Posterior vena cava (tissue), 2 donors: ENCODE measurements at regions not wholly inside any gene's neighbourhood (a gene's known extent, or its start where the extent isn't known, plus 50 kb on each side); places are given as distances from the start of the nearest gene placed in this dataset.

Experiments used
- DNase-seq: peaks from one replicate; pipeline ENCODE4 v3.0.0-alpha.2; 2020; ENCODE audit warnings: low spot score
- intact Hi-C, 2 donors: fragments of 100-400 bp; cut with DNase I; formaldehyde crosslinking; loops; one replicate each; pipeline versions ENCODE4 v1.14.1 to v1.14.2; 2022 to 2023
- donor health status: DM: yes; HTN: yes; CAD: no.
- donor health status: DM: yes; HTN: yes; CAD: no.

DNA sequence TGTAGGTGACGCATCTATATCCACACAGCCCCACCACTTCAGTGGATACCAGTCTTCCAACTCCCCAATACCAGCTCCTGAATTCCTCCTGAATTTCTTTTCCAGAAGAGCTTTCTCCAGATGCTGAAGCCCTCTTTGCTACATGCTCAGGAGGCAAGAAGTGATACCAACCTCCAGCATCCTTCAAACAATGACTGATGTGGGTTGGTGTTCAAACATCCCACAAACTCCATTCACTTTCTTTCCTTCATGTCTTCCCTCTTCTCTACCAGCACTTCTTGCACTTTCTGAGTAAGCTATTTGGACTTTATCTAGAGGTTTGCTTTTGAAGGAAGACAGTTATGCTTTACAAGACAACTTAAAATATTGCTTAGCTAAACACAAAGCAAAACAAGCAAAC lies 179.9 kb upstream of the RORB start:
- intact Hi-C loops, result no loop called here
- no peak for DNase-seq

DNA sequence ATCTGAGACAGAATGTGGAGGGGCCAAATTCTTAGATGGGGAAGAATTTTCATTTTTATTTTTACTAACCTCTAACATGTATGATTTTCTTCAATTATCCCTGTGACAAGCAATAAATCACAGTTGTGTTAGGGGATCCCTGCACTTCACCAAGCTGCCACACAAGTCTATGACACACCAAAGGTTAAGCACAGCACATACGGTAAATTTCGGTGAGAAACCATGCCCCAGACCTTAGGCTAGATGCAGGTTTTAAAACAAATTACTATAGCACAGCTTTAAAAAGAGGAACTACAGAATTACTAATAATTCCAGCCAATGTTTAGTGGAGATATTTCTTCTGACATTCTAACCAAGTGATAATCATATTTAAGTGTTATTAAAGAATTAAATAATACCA lies 175.7 kb upstream of the RORB start:
- intact Hi-C loops, result no loop called here
- DNase-seq, result no peak

DNA sequence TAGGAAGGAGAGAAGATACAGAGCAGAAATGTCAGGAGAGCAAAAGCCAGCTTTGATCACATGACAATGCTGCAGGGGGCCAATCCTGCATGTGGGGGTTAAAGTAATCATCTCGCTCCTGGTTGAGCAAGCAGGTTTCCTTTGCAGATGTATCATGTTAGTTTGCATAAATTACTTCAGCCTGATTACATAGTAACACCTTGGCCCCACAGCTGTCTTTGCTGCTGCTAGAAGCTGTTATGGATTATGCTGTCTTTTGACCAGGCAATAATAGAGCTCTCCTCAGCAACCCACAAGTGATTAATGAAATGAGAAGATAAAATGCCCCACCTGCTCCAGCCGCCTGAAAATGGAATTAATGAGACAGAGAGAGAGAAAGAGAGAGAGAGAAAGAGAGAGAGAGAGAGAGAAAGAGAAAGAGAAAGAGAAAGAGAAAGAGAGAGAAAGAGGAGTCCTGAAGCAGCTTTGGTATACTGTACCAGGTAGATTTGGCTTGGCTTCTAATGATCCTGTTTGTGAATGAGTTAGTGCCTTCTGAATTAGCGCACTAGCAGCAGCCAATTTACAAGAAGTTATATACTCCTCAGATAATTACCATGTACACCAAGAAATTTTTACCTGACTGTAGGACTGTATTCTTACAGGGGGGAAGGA lies 174.3 kb upstream of the RORB start:
- intact Hi-C loops, result no loop called here
- no peak for DNase-seq

DNA sequence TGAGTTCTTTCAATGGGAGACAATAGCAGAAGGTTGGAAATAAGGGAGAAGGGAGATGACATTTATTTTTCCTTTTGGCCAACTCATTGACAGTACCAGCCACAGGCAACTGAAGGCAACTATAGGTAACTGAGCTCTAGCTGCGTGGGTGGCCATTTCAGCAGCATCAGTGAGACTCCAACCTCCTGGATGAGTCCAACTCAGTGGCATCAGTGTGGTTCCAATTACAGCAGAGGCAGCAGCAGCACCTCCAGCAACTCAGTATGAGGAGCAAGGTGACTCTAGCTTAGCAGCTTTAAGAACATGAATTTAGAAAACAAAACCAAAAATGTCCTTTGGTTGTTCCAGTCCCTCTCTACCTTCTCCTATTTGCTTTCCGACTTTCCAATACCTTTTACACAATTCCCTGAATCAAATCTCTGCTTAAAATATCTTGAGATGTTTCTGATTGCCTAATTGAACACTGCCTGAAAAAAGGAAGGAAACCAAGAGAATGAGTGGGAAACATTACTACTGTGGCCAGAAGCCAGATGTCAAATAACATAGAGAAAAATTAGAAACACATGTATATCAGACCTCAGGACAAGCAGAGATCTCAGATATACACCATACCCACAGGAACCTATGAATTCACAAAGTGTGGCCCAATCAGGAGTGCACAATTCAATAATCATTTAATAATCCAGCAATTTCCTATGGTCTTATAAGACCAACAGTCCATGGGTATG lies 166.5 kb upstream of the RORB start:
- intact Hi-C loops, result no loop called here
- DNase-seq, result no peak

DNA sequence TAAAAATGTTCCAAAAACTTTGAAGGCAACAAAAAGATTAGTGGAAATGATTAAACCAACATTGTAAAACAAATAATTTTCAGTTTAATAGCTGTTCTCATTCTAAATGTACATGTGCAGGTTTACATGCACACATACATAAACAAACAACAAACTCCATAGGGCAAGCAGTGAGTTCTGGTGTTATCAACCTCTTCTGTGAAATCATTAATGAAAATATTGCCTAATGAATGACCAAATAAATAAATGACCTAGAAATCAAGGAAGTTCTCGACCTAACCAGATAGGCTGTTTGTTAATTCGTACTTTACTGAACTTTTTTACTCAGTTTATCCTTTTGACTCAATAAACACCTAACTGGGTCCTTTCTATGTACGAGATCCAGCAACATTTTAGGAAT lies 165.5 kb upstream of the RORB start:
- intact Hi-C loops, result no loop called here
- no peak for DNase-seq

DNA sequence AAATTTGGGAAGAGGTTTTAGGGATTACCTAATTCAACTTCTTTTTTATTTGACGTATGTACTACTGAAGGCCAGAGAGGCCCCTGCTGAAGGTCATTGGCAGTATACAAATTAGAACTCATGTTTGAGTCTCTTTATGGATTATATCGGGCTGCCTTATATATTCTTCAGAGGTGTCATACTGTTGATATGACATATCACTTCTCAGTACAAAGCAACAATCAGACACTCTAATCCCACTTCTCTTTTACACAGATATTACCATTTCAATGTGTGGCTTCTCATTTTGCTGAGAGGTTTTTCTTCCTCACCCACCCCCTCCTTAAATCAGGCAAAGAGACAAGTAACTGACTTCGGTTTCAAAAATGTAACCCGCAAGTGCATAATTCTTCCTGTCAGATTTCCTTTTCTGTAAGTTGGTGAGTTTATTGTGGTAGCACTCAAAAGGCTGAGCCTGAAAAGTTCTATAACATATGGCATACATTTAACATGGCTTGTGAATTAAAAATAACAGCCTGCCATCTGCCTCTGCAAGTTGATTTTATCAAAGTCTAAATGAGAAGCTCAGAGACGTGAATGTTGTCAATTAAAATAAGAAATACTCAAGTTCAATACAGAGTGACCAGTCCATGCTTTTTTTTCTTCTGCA lies 163.6 kb upstream of the RORB start:
- DNase-seq, result no peak
- intact Hi-C loops, result no loop called here

DNA sequence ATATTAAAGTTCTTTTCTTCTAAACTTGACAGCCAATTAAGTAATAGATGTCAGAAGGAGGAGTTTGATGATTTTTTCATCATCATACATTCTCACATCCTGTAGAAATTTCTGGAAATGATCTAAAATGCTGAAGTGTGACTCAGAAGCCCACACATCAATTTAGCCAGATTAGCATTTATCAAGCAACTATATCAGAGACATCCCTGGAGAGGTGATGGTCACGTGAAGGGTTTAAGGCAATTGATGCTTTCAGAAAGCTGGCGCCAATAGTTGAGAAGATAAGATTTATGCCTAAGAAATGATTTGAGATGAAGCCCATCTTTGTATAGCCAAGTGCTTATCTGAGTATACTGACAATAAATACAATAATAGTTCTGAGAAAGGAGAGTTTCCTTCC lies 162.9 kb upstream of the RORB start:
- intact Hi-C loops, result no loop called here
- no peak for DNase-seq

DNA sequence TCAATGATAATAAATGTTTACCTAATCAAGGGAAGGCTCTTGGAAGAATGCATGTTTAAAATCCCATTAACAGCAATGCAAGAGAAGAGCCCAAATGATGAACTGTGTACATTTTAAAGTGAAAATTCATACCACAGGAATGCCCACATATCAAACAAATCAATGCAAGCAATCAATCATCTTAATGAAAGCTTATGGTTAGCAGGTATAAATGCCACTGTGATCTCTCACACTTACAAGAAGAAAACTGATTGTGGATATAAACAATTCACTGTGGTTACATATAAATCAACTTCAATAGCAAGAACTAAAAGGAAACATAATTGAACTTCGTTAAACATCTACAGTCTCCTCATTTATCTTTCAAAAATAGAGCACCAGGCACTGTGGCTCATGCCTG lies 161.0 kb upstream of the RORB start:
- intact Hi-C loops, result no loop called here

DNA sequence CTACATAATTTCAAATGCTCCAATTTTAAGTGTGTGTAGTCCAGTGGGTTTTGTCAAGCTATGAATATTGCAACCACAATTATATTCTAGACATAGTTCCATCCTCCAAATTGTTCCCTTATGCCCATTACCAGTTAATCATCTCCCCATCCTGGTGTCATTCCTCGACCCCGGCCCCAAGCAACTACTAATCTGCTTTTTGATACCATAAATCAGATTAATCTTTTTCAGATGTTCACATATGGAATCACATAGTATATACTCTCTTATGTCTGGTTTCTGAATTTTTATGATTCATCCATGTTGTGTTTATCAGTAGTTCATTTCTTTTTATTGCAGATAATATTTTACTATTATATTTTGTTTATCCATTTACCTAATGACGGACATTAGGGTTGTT lies 148.4 kb upstream of the RORB start:
- no peak for DNase-seq
- intact Hi-C loops, result no loop called here

More for the DNA sequence above, 161.0 kb upstream of the RORB start:
- DNase-seq, result no peak

DNA sequence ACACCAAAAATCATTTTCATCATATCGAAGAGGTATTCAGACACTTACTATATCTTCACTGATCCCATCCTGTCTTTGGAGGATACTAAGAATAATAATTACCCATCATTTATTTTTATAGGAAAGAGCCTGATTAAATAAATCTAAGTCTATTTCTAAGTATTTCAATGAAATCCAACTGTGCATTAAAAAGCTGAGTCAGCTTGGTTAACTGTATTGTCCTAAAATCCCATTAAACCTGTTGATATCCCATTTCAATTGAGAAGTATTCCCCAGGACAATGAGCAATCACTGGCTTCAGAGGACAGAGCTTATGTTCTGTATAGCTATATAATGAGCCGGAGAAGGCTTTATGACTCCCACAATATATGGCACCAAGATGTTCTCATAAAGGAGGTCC lies 142.0 kb upstream of the RORB start:
- DNase-seq, result no peak
- intact Hi-C loops, result no loop called here

DNA sequence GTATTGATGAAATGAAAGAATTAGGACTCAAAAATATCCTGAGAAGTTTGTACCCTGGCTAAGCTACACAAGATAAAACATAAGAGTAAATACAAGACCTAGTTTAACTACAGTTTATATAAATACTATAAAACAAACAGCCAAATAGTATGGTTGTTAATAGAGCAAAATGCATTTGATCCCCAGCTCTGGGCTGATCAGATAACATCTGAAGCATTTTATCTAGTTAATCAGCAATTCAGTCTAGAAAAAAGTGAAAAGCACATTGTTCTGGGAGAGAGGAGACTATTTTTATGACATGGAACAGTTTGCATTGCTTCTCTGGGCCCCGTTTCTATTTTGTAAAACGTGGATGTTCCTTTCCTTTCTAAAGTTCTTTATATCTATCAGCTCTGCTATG lies 139.6 kb upstream of the RORB start:
- no peak for DNase-seq
- intact Hi-C loops, result no loop called here

DNA sequence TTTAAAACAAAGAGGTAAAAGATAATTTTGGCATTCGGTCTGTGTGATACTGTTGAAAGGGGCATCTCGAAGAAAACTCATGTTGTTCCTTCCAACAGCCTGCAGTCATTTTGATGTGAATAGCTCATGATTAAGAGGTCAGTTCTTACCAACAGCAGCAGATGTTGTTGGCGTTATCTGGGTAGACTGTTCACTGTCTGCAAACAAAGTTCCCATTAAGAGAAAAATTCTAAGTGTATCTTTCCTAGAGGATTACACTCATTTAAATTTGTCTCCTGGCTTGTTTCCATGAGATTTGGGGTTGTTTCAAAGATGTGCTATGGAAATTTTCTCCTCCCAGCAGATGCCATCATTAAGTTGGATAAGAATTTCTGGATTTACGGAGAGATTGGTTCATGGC lies 138.2 kb upstream of the RORB start:
- no peak for DNase-seq
- intact Hi-C loops, result no loop called here

DNA sequence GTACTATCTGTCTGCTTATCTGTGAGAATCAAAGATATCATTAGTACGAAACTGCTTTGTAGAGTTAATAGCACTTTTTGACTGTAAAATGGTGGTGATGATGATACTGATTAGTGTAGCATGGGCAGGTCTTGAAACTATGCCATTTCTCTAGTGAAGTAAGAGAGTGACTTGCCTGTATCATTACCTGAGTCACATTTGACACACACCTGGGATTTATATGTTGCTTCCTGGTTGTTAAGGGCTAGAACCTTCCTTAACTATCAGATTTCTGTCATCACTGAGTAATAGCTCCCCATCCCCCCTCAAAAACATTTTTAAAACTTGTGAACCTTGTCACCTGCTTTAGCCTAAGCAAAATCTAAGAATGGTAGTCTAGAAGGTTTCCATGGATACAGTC lies 135.6 kb upstream of the RORB start:
- intact Hi-C loops, result no loop called here
- no peak for DNase-seq

DNA sequence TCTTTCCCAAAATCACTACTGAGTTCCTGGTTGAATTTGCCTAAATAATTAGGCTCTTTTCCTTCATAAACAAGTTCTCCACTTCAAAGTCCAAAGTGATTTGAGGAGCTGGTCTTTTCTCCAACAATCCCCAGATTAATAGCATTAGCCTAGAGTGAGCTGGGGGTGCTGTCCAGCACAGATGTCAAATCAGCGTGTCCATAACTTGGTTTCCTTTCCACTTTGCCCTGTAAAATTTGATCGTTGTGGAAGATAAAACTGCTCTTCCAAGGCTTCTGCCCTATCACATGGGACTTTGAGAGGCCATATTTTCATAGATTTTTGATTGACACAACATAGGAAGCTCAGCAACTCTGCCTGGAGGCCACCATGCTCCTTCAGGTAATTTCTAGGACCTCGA lies 134.7 kb upstream of the RORB start:
- intact Hi-C loops, result no loop called here
- DNase-seq, result no peak

DNA sequence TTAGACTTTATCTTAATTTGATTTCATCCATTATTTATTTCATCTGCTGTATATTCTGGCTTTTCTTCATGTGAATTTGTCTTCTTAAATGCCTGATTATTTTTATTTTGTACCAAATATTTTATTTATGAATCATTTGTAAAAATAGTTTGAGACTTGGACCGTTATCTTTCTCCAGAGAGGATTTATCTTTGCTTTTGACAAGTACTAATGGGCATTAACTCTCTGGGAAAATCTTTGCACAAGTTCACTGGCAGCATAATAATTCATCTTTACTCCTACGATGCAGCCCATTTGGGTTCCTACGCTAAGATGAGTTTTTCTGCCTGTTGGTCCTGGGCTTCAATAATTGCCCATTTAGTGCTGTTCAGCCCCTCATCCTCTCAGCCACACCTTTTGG lies 131.0 kb upstream of the RORB start:
- no peak for DNase-seq
- intact Hi-C loops, result no loop called here

DNA sequence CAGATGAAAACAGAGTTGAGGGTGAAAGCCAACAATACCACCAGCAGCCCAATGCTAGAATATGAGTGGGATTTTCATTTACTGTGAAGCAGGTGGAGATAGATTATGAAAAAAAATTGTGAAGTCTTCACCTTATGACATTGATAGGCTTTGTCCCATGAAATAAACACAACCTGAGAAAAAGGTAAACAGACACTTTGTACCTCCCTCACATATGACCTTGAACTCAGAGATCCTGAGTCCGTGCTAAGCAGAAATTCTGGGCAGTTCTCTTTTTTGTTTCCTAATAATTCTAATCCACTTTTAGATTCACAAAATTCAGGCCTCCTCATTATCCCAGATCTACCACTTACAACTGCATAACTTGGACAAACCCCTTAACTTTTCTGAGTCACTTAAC lies 127.3 kb upstream of the RORB start:
- intact Hi-C loops, result loop anchor here in 1 of 2 donors (2.0 kb wide), 1 partner anchor 45 kb away; no protein-coding TSS in a partner anchor
- DNase-seq, result no peak

DNA sequence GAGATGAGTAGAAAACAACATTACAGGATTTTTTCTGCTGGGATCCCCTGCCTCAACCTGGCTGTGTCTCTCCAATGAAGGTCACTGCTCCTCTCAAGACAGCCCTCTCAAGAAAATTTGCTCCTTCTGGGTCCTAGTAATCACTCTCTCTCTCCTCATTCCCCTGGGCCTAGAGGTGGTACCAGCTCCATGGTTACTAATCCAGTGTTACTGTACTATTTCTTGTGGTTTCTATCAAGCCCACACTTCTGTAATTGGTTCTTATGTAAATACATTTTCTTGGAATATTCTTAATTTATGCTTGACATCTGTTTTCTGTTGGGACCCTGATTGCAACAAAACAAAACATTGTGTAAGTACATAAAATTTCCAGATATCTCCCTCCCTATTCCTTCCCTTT lies 123.8 kb upstream of the RORB start:
- intact Hi-C loops, result no loop called here
- no peak for DNase-seq

DNA sequence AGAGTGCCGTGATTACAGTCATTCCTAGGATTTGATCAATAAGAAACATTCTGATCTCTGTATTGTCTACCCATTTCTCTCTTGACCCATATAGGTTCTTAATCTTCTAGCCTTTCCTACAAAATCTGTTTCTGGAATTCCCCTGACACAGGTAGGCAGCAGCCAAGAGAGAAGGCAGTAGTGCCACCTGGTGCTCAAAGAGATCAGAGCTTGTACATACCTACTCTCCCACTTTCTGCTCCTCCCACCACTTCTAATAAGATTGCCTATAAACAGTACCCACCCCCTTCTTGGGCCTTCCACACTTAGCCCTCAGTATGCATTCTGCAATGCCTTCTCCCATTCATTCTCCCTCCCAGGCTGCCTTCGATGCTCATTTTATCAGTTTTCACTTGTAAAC lies 117.4 kb upstream of the RORB start:
- DNase-seq, result no peak
- intact Hi-C loops, result no loop called here

DNA sequence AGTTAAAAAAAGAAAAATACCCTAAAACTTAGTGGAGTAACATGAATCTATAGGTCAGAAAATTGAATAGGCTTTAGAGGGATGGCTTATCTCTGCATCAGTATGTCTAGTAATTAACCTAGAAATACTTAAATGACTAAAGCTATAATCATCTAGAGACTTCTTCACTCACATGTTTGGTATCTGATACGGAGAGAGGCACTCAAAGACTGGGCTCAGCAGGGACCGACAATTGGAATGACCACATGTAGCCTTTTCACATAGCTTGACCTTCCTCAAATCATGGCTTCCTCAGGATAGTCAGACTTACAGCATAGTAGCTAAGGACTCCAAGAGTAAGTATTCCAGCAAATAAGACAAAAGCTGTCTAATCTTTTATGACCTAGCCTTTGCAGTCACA lies 105.3 kb upstream of the RORB start:
- intact Hi-C loops, result no loop called here

DNA sequence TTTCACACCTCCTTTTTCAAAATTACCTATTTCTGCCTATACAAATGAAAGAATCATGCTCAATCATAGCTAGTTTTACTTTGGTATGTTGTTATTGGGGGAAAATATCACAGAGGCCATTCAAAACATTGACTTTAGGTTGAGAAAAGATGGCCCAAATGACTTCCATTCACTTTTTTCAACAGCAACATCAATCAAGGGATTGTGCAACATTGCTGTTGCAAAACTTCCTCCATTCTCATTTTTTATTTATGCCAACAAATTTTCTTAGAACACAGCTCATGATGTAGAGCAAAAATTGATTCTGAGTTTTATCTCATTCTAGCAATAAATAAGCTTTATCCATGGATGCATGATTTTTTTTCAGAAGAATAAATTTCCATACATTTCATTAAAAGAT lies 93.6 kb upstream of the RORB start:
- intact Hi-C loops, result no loop called here
- no peak for DNase-seq

More for the DNA sequence above, 105.3 kb upstream of the RORB start:
- DNase-seq, result no peak

DNA sequence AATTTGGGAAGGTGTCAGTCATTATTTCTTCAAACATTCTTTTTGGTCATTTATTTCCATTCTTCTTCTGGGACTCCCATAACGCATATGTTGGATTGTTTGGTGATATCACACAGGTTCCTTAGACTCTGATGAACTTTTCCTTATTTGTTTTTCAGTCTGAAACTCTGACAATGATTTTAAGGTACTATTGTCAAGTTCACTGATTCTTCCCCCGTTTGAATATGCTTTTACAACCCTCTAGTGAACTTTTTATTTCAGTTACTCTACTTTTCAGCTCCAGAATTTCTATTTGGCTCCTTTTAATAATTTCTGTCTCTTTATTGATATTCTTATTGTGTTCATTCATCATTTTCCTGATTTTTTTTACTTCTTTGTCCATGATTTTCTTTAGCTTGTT lies 92.5 kb upstream of the RORB start:
- no peak for DNase-seq
- intact Hi-C loops, result no loop called here
